Left lung (tissue), 4 donors: ENCODE measurements at regions not wholly inside any gene's neighbourhood (a gene's known extent, or its start where the extent isn't known, plus 50 kb on each side); places are given as distances from the start of the nearest gene placed in this dataset.

ENCODE experiments used
- ATAC-seq: fragments of 200-7000 bp; cut with Tn5 transposase; one replicate; pipeline ENCODE4 v1.9.1; 2020; ENCODE audit warnings: moderate library complexity
- DNase-seq, 4 donors: peaks; one replicate each; pipeline ENCODE4 v3.0.0-alpha.2; 2013 to 2020
- H3K27ac ChIP-seq, 2 donors: fragments of 200-600 bp; sonication (generic) in 1 of 2; one replicate each; pipeline versions ENCODE4 v1.5.0 to v1.8.0; 2020 to 2021
- H3K27me3 ChIP-seq, 2 donors: fragments of 200-600 bp; sonication (generic) in 1 of 2; one replicate each; pipeline versions ENCODE4 v1.5.0 to v1.8.0; 2020 to 2021
- H3K36me3 ChIP-seq, 2 donors: fragments of 200-600 bp; sonication (generic) in 1 of 2; one replicate each; pipeline versions ENCODE4 v1.5.0 to v1.8.0; 2020 to 2021
- H3K4me1 ChIP-seq, 2 donors: fragments of 200-600 bp; one replicate each; pipeline ENCODE4 v1.8.0; 2021
- H3K4me3 ChIP-seq, 2 donors: fragments of 200-600 bp; sonication (generic) in 1 of 2; one replicate each; pipeline versions ENCODE4 v1.5.0 to v1.8.0; 2020 to 2021; ENCODE audit warnings: mild to moderate bottlenecking in 1 of 2
- H3K9me3 ChIP-seq, 2 donors: fragments of 200-600 bp; sonication (generic) in 1 of 2; one replicate each; pipeline versions ENCODE4 v1.5.0 to v1.8.0; 2020 to 2021
- CTCF ChIP-seq, 2 donors: fragments of 200-600 bp; sonication (generic) in 1 of 2; IDR thresholded peaks; one replicate each; pipeline versions ENCODE4 v1.5.0 to v1.8.0; 2021; ENCODE audit warnings: antibody characterized with exemption in 2 of 2
- intact Hi-C, 2 donors: fragments of 100-400 bp; cut with DNase I; formaldehyde crosslinking; loops; one replicate each; pipeline versions ENCODE4 v1.11.2 to v1.14.2; 2022
- donor health status: DM: no; HTN: yes; CAD: no.
- donor health status: DM: no; HTN: no; CAD: no.

GRCh38 chr1:21355956-21356355 lies 65.7 kb upstream of the ECE1 start:
- H3K36me3 ChIP-seq: no peaks in the 10 kb centered on the region
- intact Hi-C loops: no loop called here
- H3K27ac ChIP-seq: no peak overlapping the region
- H3K4me3 ChIP-seq: no peak overlapping the region
- H3K27me3 ChIP-seq: no peaks in the 10 kb centered on the region
- ATAC-seq (no peak), DNase-seq (no peak)
- no peaks in the 10 kb centered on the region for H3K4me1 ChIP-seq
- TF ChIP-seq CTCF (IDR thresholded peaks at IDR 0.05): no peak
- no peaks in the 10 kb centered on the region for H3K9me3 ChIP-seq

GRCh38 chr1:21352586-21352985 lies 62.3 kb upstream of the ECE1 start:
- Histone ChIP-seq H3K27me3 (peaks cover 0 to 17% of the 10 kb centered on the region in 2 donors), H3K27ac (no peak overlapping the region), H3K4me1 (no peaks in the 10 kb centered on the region), H3K9me3 (no peaks in the 10 kb centered on the region), H3K4me3 (no peak overlapping the region), H3K36me3 (no peaks in the 10 kb centered on the region)
- TF ChIP-seq CTCF (IDR thresholded peaks at IDR 0.05): no peak
- DNase-seq: no peak
- intact Hi-C loops: no loop called here
- no peak for ATAC-seq

GRCh38 chr1:21351901-21352300 lies 61.6 kb upstream of the ECE1 start:
- ATAC-seq: no peak

GRCh38 chr1:21350202-21350885 lies 60.1 kb upstream of the ECE1 start:
- TF ChIP-seq CTCF (IDR thresholded peaks at IDR 0.05): no peak
- peaks cover 0 to 27% of the 10 kb centered on the region in 2 donors for H3K27me3 ChIP-seq
- no peak for ATAC-seq
- no peak overlapping the region for H3K27ac ChIP-seq
- no peak for DNase-seq
- no peak overlapping the region for H3K4me3 ChIP-seq
- H3K4me1 ChIP-seq: peaks cover 0 to 6% of the 10 kb centered on the region in 2 donors
- no peaks in the 10 kb centered on the region for H3K36me3 ChIP-seq
- no peaks in the 10 kb centered on the region for H3K9me3 ChIP-seq
- intact Hi-C loops: no loop called here

More at GRCh38 chr1:21351901-21352300, 61.6 kb upstream of the ECE1 start:
- H3K9me3 ChIP-seq: no peaks in the 10 kb centered on the region
- H3K4me1 ChIP-seq: no peaks in the 10 kb centered on the region
- DNase-seq: no peak
- no peak overlapping the region for H3K27ac ChIP-seq
- no peaks in the 10 kb centered on the region for H3K36me3 ChIP-seq
- H3K27me3 ChIP-seq: peaks cover 0 to 23% of the 10 kb centered on the region in 2 donors
- intact Hi-C loops: no loop called here
- H3K4me3 ChIP-seq: no peak overlapping the region
- TF ChIP-seq CTCF (IDR thresholded peaks at IDR 0.05): no peak

- Histone ChIP-seq H3K9me3 (no peaks in the 10 kb centered on the region), H3K4me1 (peaks cover 0 to 9% of the 10 kb centered on the region in 2 donors), H3K36me3 (no peaks in the 10 kb centered on the region), H3K27me3 (peaks cover 0 to 29% of the 10 kb centered on the region in 2 donors), H3K27ac (no peak overlapping the region), H3K4me3 (no peak overlapping the region)
- intact Hi-C loops: no loop called here
- no peak for TF ChIP-seq CTCF (IDR thresholded peaks at IDR 0.05)
- DNase-seq (no peak), ATAC-seq (no peak)
Measured at GRCh38 chr1:21349693-21350092, 59.4 kb upstream of the ECE1 start.
